ENCODE measurements at regions not wholly inside any gene's neighbourhood (a gene's known extent, or its start where the extent isn't known, plus 50 kb on each side); places are given as distances from the start of the nearest gene placed in this dataset.

- TF ChIP-seq, protein P1, sequence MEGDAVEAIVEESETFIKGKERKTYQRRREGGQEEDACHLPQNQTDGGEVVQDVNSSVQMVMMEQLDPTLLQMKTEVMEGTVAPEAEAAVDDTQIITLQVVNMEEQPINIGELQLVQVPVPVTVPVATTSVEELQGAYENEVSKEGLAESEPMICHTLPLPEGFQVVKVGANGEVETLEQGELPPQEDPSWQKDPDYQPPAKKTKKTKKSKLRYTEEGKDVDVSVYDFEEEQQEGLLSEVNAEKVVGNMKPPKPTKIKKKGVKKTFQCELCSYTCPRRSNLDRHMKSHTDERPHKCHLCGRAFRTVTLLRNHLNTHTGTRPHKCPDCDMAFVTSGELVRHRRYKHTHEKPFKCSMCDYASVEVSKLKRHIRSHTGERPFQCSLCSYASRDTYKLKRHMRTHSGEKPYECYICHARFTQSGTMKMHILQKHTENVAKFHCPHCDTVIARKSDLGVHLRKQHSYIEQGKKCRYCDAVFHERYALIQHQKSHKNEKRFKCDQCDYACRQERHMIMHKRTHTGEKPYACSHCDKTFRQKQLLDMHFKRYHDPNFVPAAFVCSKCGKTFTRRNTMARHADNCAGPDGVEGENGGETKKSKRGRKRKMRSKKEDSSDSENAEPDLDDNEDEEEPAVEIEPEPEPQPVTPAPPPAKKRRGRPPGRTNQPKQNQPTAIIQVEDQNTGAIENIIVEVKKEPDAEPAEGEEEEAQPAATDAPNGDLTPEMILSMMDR (IDR thresholded peaks at IDR 0.05) = no peak
- no peak for TF ChIP-seq POLR2A (IDR thresholded peaks at IDR 0.05)
These were observed 272.5 kb downstream of the CETN3 start for GRCh38 chr5:90136952-90137528.
